ENCODE measurements at regions not wholly inside any gene's neighbourhood (a gene's known extent, or its start where the extent isn't known, plus 50 kb on each side); places are given as distances from the start of the nearest gene placed in this dataset.

DNA sequence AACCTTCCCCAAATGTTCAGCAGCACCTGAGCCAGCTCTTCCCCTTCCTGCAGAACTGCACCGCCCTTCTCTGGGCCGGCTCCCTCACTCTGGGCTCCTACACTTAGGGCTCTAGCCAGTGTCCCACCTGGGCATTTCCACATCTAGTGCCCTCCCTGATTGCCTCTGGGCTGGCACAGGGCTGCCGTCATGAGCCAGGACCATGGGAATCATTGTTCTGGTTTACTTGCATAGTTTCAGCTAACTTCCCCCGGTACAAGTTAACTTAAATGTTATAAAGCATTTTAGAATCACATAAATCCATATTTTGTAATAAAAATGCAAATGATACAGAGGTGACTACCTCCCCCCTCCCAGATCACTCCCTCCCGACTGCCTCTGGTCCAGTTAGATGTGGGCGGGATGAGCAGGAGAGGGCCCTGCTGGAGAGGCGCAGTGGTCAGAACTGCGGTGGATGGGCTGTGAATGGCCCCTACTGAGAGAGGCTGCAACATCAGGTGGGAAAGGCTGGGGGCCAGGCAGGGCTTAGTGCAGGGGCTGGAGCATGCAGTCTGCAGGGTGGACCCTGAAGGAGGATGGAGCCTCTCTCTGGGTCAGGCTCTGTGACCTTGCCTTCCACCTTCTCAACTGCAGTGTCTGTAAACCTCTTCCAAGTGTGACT lies 371.4 kb upstream of the C1orf174 start:
- intact Hi-C loops (cut with DNase I) = no loop called here
- no peak for DNase-seq (ENCODE audit: low spot score)

DNA sequence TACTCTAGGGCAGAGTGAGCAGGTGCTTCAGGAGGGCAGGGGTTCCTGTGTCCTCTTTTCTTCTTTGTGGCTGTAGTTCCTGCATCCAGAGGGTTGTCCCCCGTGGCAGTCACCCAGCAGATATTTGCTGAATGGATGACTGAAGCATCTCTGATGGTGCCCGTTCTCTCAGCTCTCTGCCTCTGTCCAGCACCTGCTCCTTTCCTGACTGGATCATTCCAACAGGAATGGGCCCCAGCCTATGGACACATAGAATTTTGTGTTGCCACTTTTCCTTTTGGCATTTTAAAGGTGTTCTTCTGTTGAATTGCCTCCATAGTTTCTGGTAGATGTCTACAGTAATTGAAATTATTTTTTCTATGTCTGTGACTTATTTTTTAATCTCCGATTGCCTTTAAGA lies 372.5 kb upstream of the C1orf174 start:
- intact Hi-C loops (cut with DNase I) = no loop called here

DNA sequence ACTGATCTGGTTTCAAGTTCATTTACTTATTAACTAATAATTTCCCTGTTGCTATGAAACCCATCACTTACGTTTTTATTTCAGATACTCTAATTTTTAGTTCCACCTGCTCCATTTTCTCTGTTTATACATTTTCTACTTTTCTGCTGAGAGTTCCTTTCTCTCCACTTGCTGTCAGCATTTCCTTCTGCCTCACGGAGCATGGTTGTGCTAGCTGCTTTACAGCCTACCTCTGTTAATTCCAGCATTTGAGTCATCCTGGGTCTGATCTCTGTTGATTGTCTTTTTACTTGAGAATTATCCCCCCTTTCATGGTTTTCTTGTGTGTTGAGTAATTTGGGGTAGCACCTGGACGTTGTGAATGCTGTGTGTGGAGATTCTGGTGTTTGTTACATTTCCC lies 373.2 kb upstream of the C1orf174 start:
- intact Hi-C loops (cut with DNase I) = no loop called here
- no peak for DNase-seq (ENCODE audit: low spot score)

More for the DNA sequence above, 372.5 kb upstream of the C1orf174 start:
- DNase-seq (ENCODE audit: low spot score) = no peak

DNA sequence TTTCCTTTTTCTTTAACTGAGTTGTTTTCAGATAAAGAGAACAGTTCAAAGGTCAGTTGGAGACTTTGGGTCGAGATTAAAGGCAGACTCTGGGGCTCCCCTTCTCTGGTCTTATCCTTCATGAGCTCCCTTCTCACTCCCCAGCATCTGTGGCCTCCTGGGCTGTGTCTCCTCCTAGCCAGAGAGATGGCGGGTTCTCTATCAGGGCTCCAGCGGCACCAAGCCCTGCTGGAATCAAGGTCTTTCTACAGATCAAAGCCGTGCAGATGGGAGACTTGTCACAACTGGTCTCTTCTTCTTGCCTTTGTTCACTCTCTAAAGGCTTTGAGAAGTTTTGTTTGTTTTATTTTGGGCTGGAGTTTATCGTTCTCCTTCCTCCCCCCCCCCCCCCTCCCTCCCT lies 373.7 kb upstream of the C1orf174 start:
- DNase-seq (ENCODE audit: low spot score) = no peak
- intact Hi-C loops (cut with DNase I) = no loop called here

DNA sequence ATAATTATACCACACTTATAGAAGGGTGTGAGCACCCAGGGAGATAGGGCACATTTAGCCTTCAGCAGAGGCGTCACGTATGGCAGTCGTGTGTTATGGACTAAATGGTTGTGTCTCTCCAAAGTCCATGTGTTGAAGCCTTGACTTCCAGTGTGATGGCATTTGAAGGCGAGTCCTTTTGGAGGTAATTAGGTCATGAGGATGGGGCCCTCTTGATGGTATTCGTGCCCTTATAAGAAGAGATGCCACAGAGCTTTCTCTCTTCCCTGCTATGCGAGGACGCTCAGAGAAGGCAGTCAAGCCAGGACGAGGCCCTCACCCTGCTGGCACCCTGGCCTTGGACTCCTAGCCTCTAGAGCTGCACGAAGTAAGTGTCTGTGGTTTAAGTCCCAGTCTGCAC lies 375.0 kb upstream of the C1orf174 start:
- DNase-seq (ENCODE audit: low spot score) = no peak
- intact Hi-C loops (cut with DNase I) = no loop called here

DNA sequence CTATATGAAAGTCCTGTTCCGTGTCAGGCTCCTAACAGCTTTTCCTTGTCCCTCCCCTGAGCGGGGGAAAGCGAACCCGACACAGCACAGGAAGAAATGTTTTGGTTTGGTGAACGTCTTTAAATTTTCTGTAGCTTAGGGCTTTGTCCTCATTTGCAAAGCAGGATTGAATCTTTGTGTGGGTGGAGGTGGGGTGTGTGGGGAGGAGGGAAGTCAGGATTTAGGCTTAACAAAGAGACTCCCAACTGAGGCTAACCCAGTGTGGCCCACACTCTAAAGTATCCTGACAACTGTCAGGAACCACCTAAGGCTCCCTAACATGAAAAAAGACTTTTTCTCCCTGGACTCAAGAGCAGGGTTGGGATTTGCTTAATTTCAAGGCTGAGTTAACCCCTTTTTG lies 376.2 kb upstream of the C1orf174 start:
- no peak for DNase-seq (ENCODE audit: low spot score)
- intact Hi-C loops (cut with DNase I) = no loop called here

DNA sequence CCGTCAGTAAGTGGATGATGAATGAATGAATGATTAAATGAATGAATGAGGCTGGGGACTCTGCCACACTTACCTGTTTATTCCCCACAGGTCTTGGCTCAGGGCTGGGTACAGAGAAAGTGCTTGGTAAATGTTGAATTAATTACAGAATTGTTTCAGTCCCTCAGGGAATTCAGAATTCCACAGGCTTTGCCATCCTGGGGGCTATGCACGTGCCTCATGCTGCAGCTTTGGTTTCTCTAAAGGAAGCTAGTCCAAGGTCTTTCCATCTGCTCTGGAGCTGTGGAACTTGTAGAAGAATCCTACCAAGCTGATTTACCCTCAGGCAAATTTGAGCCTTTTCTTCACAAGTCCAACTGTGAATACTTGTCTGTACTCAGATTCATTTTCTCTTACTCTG lies 376.8 kb upstream of the AJAP1 start:
- DNase-seq (ENCODE audit: low spot score) = no peak
- intact Hi-C loops (cut with DNase I) = no loop called here

DNA sequence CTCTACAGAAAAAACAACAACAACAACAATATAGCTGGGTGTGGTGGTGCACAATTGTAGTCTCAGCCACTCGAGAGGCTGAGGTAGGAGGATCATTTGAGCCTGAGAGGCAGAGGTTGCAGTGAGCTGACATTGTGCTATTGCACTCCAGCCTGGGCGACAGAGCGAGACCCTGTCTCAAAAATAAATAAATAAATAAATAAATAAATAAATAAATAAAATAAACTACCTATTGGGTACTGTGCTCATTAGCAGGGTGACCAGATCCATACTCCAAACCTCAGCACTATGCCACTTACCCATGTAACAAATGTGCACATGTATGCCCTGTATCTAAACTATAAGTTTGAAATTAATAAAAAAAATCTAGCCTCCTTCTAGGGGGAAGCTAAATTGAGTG lies 369.4 kb upstream of the AJAP1 start:
- no peak for DNase-seq (ENCODE audit: low spot score)
- intact Hi-C loops (cut with DNase I) = no loop called here

DNA sequence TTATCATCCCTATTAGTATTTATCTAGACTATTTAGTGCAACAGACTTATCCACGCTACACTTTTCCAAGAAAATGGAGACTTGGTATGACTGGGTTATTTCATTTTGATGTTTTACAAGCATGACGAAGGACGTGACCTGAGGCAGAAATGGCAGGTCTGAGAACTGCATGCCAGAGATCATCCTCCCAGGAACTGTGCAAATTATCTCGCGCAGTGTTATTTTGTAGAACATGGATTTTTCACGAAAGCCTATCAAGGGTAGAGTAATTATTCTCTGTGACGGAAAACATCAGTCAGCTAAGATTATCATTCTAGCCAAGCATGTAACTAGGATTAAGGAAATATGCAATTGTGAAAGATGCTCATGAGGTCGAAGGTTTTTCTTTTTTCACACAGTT lies 361.5 kb upstream of the AJAP1 start:
- no peak for DNase-seq (ENCODE audit: low spot score)
- intact Hi-C loops (cut with DNase I) = no loop called here

DNA sequence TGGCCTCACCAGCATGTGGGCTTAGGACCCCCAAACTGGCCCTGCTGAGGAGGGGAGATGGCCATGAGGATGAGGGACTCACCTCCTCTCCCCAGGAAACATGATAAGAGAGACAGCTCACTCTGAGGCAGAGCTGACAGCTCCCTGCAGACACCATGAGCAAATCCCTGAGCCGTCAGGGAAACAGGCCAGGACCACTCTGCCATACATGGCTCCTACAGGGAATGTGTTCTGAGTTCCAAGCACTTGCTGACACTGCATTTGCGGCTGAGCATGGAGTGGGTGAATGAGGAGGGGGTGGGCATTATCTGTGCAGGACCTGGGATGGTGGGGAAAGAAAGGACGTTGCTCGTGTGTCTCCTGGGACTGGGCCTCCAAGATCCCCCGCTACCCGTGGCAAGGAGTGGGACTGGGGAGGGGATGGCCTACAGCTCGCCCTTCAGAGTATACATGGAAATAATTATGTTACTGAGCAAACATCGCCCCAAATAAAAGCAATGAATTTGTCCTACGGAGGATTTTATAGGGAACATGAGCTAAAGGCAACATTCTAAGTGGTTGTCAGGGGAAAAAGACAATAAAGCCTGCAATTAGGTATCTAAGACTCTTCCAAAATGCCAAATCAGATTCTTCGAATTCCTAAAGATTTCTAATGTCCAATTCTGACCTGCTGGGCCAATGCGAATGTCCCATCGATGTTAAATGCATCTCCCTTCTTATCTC lies 355.9 kb upstream of the AJAP1 start:
- intact Hi-C loops (cut with DNase I) = no loop called here
- no peak for DNase-seq (ENCODE audit: low spot score)

DNA sequence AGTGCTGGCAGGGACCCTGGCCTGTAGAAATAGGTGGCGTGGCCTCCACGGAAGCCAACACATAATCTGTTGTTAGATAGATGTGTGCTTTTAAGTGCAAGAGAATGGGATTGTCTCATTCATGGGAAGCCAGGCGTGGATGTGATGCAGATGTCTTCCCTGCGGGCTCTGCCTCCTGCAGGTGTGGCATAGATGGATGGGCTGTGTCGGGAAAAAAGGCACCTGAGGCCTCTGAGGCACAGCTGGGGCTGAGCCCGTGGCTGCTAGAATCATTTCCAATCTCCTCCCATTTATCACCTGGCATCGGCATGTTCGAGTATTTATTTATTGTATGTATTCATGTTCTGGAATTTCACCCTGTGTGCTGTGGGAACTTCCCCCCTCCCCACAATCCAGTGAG lies 353.4 kb upstream of the AJAP1 start:
- intact Hi-C loops (cut with DNase I) = no loop called here
- no peak for DNase-seq (ENCODE audit: low spot score)

DNA sequence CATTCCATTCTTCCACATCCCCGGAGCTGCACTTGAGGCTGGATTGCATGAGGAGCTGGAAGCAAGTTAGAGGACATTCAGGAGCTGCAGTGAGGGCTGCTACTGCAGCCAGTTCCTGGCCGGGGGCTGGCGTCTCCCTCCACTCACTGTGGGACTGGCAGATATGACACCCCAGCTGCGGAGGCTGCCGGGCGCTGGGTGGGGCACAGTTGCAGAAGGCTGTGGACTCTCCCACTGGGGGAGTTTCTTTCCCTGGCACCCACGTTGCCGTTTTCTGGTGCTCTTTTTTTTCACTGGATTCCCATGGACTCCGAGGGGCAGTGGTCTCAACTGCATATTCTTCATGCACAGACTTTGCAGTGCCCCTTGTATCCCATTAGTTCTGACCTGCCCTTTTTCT lies 351.1 kb upstream of the AJAP1 start:
- intact Hi-C loops (cut with DNase I) = no loop called here
- DNase-seq (ENCODE audit: low spot score) = no peak

DNA sequence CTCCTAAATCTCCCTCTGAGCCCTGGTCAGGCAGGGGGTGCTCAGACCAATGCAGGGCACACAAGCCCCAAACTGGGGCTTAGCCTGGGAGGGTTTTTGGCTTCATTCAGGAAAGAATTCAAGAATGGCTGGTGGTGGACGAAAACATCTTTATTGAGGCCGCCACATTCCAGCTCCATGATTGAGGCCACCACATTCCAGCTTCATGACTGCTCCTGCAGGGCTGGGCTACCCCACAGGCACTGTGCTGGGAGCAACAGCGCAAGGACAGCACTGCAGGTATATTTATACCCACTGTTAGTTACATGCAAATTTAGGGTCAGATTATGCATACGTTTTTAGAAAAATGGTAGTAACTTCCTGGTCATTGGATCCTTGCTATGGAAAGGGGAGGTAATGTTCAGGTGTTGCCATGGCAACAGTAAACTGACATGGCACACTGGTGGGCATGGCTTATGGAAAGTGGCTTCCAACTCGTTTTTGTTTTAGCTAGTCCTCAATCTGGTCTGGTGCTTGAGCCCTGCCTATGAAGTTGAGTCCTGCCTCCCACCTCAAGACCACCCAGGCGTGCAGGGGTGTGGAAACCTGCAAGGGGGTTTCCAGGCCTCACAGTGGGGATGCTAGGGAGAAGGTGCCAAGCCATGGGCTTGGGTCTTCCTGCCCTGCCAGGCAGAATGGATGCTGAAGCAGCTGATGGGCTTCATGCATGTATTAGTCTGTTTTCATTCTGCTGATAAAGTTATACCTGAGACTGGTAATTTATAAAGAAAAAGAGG lies 348.7 kb upstream of the AJAP1 start:
- intact Hi-C loops (cut with DNase I) = no loop called here
- no peak for DNase-seq (ENCODE audit: low spot score)

DNA sequence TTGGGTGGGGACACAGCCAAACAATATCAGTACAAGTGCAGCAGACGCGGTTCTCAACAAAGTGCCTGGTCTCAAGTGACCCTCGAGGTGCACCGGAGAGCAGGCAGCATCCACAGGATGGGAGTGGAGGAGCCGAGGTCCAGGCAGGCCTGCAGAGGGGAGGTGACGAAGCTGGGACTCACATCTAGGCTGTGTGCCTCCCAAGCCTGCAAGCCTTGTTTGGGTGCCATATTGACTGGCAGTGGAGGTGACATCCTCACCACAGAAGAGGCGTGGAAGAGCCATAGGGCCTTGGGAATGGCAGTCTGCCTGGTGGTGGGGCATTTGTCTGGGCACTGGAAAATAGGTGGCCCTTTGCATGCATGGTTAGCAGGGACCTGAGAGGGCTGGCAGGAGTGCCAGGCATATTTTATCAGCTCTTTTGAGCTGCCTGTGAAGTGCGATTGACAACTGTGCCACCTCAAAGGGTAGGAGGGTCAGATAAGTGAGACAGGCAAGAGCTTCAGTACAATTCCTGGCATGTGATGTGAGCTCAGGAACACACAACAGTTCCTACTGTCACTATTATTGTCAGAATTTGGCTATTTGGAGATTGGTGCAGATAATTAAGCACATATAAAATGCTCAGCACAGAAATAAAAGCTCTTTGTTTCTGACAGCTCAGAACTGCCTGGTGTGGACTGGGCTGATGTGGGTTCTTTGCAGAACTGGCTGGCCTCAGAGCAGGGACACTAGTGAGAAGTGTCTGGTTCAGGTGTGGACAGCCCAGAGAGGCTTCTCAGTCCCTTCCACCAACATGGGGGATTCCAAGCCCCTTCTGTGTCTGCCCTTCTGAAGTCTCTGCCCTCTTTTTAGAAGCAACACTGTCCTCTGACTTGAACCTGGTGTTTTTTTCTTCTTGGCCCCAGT lies 347.6 kb upstream of the AJAP1 start:
- no peak for DNase-seq (ENCODE audit: low spot score)
- intact Hi-C loops (cut with DNase I) = no loop called here

DNA sequence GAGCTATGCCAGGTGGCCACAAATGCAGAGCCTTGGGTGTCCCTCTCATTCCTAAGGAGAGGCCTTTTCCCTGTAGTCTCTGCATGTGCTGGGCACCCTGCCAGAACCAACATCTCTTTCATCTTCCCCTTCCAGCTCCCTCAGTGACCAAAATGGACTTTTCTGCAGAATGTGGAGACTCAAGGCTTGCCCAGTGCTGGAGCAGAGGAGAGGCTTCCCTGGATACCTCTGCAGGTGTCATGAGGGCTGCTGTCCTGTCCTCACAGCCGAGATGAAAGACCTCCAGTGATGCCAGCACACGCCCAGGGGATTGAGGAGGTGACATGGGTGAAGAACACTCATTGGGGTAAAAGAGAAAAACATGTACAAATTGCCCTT lies 347.0 kb upstream of the AJAP1 start:
- intact Hi-C loops (cut with DNase I) = no loop called here
- DNase-seq (ENCODE audit: low spot score) = no peak

DNA sequence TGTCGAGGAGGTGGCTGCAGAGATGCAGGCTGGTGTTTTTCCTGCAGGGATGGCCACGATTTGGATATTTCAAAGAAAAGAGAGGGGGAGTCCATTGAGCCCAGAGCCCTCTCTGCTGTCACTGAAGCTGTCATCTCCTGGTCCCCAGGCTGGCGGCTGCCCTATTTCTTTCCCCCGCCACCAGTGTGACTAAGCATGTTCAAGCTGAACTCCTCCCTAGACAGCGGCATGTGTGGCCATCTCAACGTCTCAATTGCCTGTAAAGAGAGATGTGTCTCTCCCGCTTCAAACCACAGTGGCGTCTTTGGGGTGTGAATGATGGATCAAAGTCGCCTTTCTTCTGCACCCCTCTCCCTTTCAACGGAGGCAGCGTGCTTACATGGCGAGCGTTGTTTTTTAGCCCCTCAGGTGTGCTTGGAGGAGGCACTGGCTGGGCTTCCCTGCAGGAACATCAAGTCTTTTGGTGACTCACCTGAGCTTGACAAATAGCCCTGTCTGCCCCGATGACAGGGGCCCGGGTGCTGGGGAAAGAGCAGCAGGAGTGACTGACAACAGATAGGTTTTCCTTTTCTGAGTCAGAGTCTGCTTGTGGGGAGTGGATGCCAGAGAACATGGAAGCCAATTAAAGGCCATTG lies 346.4 kb upstream of the AJAP1 start:
- DNase-seq (ENCODE audit: low spot score) = peak; percentile 71
- intact Hi-C loops (cut with DNase I) = no loop called here

DNA sequence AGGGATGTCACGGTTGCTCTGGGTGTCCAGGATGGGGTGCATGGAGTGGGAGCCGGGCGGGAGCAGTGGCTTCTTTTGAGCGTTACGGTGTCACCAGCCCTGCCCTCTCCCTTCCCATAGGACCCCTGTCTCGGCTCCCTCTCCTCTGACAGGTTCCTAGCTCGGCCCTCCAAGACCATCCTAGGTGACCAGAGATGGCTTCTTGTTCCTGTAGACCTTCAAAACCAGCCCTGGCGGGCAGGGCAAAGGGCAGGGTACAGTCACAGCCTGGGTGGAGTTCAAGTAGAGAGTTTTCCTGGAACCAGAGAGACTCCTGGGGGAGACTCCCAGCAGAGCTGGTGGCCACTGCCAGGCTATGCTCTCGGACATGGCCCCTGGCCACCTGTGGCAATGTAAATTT lies 345.6 kb upstream of the AJAP1 start:
- peak; percentile 23 for DNase-seq (ENCODE audit: low spot score)
- intact Hi-C loops (cut with DNase I) = no loop called here

DNA sequence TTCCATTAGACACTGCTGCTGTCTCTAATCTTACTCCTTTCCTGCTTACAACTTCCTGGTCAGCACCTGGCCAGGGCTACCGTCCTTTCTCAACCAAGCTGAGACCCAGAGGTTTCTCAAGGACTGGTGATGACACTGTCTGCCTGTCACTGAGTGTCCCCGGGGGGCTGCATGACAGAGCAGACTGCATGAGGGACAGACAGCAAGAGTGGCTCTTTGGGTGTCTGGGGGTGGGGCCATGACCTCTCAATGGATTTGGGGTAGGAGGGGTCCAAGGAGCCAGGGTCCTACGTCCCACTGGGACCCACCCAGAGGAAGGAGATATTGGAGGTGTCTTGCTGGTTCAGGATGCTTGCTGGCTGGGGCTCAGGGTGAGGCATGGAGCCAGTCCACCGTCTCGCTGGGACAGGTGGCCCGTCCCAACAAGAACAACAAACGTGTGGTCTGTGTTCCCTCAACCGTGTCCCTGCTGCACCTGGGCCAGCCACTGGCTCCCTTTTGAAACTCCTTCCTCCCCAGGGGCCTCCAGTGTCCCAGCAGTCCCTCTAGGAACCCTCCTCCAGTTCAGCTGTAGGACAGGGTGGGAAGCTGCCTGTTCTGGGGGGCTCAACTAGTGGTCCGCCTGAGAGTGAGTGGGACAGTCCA lies 344.6 kb upstream of the AJAP1 start:
- intact Hi-C loops (cut with DNase I) = no loop called here
- peak; percentile 55 for DNase-seq (ENCODE audit: low spot score)

DNA sequence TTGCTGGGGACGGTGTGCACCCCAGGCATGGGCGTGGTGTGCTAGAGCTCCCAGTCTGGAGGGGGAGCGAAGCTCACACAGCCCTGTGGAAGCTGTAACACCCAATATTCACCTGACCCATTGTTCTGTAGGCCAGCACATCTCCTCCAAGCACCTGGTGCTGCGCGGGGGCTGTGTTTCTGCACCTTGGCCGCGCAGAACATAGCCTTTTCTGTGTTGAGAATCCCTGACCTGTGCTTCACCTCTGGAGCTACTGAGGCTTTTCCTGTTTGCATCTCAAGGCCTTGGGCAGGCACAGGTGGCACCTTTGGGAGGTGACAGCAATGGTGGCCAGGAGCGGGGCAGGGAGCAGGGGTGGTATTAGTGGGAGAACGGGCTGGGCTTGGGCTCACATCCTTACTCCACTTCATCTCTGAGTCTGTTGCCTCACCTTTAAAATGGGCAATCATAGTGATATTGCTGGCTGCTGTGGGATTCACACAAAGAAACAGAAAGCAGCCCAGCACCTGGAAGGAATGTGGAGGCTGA lies 343.9 kb upstream of the AJAP1 start:
- intact Hi-C loops (cut with DNase I) = no loop called here
- peak; percentile 61 for DNase-seq (ENCODE audit: low spot score)
